NCI-H345 treated with DMSO at 0.1 percent for 48 hours (cell line): ENCODE measurements at regions not wholly inside any gene's neighbourhood (a gene's known extent, or its start where the extent isn't known, plus 50 kb on each side); places are given as distances from the start of the nearest gene placed in this dataset.

Source experiments
- DNase-seq: peaks from one replicate; lab custom pipeline; 2025; ENCODE audit not compliant: unreplicated experiment; lab: John Stamatoyannopoulos, UW

GRCh38 chr3:35849496-35849895, 210.2 kb downstream of the ARPP21 start:
- DNase-seq = no peak

GRCh38 chr3:35849963-35850362, 210.6 kb downstream of the ARPP21 start:
- DNase-seq = no peak

DNA sequence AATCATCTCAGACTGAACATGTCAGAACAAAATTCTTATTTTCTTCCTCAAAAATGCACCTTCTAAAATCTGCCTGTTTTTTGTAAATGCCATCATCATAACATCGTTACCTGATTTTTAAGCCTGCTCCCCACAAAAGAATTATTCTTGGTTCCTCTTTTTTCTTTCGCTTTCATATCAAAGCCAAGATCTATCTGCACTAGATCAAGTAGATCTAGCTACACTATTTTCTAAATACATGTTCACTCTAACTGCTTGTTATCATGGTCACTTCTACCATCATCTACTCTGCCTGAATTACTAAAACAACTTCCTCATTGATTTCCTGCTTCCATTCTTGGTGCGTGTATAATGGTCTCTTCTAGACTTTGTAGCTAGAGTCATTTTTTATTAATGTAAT, 217.7 kb downstream of the ARPP21 start:
- no peak for DNase-seq

GRCh38 chr3:35862057-35862456, 222.7 kb downstream of the ARPP21 start:
- DNase-seq = no peak

DNA sequence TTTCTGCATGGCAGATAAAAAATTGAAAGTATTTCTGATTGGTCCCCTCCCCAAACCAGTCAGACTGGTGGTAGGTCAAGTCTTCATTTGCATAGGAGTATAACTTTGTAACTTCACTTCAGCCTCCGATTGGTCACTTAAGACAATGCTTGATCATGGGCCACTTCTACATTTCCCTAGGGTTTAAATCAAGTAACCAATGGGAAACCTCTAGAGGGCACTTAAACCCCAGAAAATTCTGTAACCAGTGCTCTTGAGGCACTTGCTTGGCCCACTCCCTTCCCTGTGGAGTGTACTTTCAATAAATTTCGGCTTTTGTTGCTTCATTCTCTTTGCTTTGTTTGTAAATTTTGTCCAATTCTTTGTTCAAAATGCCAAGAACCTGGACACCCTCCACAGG, 225.5 kb downstream of the ARPP21 start:
- no peak for DNase-seq

GRCh38 chr3:35867791-35868190, 228.5 kb downstream of the ARPP21 start:
- no peak for DNase-seq

GRCh38 chr3:35871009-35871408, 231.7 kb downstream of the ARPP21 start:
- no peak for DNase-seq

DNA sequence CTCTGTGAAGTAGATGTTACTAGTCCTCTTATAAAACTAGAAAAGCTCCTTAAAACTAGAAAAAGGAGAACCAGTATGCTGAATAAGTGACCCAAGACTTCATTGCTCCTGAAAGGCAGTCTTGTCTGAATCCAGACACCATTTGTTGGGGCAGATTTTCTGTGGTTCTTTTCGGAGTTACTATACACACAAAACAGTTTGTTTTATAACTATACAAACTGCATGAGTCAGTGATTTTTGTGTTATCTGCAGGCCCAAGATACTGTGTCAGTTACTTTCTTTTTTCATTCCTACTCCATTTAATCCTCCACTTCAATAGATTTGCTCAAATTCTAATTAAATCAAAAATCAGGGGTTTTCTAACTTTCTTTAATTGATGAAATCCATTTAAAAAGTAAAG, 244.6 kb downstream of the ARPP21 start:
- no peak for DNase-seq

- DNase-seq = no peak
Measured at GRCh38 chr3:35894735-35895134, 255.4 kb downstream of the ARPP21 start.

GRCh38 chr3:35899245-35899644, 259.9 kb downstream of the ARPP21 start:
- no peak for DNase-seq

DNA sequence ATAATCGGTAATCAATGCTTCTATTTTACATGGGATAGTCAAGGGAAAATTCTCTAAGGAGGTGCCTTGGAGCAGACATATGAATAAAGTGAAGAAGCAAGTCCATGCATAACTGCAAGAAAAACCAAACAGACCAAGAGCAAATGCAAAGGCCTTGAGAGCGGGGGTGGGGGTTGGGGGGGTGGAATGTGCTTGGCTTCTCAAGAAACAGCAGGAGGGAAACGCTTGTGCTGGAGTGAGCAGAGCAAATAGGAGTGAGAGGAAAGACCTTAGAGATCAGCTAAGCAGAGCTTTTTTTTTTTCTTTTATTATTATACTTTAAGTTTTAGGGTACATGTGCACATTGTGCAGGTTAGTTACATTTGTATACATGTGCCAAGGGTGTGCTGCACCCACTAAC, 260.8 kb downstream of the ARPP21 start:
- no peak for DNase-seq

DNA sequence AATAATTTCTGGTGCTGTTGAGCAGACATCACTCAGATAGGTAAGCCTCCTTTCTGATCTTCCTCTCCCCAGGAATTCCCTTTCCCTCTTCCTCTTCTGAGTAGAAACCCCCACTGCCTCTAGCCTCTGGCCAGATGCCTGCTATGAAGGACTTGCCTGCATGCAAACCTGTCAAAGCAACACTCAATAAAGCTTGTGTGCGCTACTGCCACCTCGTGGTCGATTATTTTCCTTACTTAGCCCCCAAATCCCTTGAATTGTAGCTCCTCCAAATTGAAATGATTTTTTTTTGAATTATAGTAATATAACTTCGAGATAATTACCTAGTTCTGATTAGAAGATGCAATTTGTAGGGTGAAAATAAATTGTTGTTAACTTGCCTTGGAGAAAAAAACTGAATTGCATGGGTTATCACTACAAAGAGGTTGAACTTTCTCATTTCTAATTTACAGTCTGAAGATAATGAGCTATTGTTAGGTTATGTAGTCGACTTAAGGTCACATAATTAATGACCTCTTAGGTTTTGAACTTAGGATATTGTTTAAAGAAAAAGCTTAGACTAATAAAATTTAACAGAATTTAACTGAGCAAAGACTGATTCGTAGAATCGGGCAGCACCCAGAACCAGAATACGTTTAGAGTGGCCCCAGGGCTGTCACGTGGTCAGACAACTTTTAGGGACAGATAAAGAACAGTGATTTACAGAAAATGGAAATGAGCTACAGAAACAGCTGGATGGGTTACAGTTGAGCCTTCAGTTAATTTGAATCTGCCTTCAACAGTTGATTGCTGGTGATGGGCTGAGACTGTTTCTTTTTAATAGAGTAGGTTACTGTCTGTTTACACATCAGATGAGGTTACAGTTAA, 269.3 kb downstream of the ARPP21 start:
- DNase-seq = peak; percentile 33

GRCh38 chr3:35919160-35919559, 279.8 kb downstream of the ARPP21 start:
- no peak for DNase-seq

- DNase-seq = no peak
Measured at GRCh38 chr3:35921718-35922117, 282.4 kb downstream of the ARPP21 start.

GRCh38 chr3:35924070-35924469, 284.7 kb downstream of the ARPP21 start:
- DNase-seq = peak; percentile 11

- no peak for DNase-seq
Measured at GRCh38 chr3:35927441-35927840, 288.1 kb downstream of the ARPP21 start.

DNA sequence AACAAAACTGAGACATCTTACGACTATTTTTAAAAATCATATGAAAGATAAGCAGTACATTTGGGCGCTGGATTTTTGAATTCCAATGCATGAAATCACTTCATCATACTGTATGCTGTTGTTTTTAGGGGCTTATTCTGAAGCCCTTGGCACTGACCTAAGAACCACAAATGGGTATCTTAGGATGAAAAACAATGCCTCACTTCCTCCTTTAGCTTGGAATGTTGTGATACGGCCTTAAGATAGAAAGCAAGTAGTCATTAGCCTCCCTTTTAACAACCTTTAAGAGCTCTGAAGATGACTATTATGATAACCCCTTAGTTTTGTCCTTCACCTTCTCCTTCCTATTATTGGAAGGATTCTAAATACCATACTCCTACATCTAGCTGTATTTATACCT, 289.8 kb downstream of the ARPP21 start:
- DNase-seq = no peak

DNA sequence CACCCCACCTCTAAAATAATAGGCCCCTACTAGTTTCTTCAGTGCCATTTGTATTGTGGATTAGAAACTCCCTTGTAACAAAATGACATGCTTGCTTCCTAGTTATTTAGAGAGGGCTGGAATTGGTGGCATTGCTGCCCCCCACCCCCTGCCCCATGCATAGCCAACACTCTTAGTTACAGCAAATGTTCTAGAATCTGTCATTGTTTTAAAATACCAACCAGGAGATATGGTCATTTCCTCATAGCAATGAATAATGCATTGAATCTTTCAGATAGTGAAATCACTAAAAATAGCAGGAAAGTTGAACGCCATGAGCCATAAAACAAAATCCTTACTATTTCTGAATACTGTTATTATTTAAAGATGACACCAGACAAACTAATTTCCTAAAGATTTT, 292.5 kb downstream of the ARPP21 start:
- no peak for DNase-seq

DNA sequence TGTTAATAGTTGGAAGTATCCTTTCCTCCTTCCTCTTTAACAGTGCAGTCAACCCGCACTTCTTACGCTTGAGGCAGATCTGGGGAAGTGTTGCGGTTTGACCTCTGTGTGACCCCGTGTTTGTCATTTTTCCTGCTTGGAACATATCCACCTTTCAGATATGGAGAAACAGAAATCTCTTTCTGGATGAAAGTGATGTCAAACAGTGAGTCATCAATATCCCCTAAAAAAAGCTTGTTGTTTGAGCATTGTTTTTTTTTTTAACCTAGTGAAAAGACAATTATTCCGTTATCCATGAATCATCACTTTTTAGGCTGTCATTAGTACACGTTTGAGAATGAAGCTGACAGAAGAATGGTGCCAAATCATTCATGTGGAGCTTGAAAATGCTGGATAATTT, 293.7 kb downstream of the ARPP21 start:
- no peak for DNase-seq

DNA sequence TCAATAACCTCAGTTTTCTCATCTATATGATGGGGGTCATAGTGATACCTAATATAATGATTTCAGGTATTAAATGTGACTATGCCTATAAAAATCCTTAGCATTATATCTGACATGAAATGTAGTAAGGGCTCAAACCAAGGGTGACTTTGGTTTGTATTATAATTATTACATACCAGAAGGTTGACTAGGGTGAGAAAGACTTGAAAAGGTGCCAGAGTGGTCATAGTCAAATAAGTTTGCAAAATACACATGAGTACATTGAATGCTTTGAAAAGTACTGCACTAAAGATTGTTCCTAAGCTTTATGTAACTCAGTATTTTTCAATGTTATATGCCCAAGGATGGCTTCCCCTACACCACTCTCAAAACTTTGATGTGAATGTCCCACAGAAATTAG, 297.2 kb downstream of the ARPP21 start:
- DNase-seq = no peak

DNA sequence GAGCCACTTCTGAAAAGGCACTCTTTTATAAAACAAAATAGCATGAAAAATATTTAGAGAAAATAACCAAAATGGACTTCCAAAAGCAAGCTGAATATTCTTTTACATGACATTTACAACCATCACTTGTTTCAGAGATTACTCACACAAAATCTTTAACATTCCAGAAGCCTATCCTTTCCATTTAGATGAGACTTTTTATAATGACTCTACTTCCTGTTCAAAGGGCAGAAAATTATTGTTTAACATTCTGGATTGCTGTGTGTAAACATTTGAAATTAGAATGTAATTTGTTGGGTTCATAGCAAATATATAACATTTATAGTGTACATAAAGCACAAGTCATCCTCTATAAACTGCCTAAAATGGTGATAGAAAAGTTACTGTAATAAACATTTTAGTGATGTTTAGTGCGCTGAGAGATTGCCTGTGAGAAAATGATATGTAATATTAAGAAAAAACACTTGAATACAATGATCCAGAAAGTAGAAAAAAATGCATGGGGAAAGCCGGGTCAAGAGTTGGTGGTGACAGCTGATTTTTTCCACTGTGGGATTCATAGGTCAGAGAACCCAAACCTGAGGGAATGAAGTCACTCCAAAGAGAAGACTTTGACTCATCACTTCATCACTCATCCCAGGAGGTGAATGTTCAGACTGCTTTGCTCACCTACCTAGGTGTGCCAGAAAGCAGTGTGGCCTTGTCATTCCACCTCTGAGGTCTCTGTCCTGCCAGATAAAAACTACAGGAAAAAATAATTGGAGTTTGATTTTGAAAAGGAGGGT, 305.8 kb downstream of the ARPP21 start:
- DNase-seq = no peak

DNA sequence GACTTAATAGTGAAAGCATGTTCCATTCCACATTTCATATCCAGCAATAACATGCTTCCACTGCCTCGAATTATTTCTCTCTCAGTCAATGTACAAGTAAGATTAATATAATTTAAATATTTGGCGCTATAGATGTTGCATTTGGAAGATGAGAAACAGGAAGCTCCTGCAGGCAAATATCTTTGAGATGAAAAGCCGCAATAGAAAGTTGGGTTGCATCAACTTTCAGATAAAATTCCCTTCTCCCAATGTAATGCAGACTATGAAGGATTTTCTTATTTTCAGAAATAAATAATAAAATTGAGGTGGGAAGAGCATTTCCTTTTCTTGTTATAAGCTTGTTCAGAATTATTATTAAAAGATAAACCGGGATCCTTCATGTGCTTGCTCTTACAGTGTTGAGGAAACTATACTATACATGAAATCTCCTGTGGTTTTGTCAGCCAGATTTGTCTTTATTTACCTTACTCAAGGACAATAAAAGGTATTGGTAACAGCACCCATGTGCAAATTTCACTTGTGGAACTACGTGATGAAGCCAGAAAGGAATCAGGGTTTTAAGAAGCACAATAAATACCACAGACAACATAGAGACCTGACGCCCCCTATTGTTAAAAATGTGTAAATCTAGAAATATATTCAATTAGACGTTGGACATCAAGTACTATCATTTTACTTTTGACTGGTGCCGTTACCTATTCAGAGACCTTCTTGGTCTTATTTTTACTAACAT, 307.0 kb downstream of the ARPP21 start:
- DNase-seq = peak; percentile 27
